ENCODE measurements at regions not wholly inside any gene's neighbourhood (a gene's known extent, or its start where the extent isn't known, plus 50 kb on each side); places are given as distances from the start of the nearest gene placed in this dataset.
A peak's percentile ranks its signal among the peaks of the same experiment; 100 is the strongest.
"Not testable (repeated sequence)": the region's sequence is repeated elsewhere in the genome, so short reads cannot be mapped to it uniquely, and the experiment has no call there.

DNA sequence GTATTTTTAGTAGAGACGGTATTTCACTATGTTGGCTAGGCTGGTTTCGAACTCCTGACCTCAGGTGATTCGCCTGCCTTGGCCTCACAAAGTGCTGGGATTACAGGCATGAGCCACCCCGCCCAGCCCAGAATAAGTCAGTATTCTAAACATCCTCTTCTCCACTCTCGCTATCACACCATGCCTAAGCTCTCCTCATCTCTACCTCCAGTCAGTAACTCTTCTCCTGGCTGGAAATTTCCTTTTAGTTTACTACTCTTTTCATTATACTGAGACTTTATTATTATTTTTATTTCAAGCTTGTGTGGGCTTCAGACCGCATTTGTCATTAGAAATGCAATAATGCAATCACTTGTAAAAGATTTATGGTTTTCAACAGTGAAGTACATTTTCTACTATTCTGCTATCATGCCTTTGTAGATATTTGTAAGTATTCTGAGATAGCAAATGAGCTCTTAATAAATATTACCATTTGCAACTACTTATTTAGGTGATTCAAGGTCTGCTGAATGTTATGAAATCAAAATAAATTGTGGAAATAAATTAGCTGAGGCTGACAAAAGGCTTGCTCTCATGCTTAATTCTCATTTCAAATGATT, 617.3 kb upstream of the GOT2 start:
- Histone ChIP-seq H3K4me3 (ENCODE audit: low read length) (no peak overlapping the region), H3K36me3 (ENCODE audit: control insufficient read depth, low read depth, low read length) (no peaks in the 10 kb centered on the region), H3K9ac (ENCODE audit: low read length) (no peak overlapping the region), H3K27ac (ENCODE audit: low read length) (no peak overlapping the region), H3K4me1 (ENCODE audit: control insufficient read depth, low read depth, low read length) (peaks cover 16% of the 10 kb centered on the region), H3K27me3 (ENCODE audit: control insufficient read depth, insufficient read depth, low read length) (peaks cover 12% of the 10 kb centered on the region), H3K9me3 (ENCODE audit: control insufficient read depth, low read depth, low read length) (no peaks in the 10 kb centered on the region)

DNA sequence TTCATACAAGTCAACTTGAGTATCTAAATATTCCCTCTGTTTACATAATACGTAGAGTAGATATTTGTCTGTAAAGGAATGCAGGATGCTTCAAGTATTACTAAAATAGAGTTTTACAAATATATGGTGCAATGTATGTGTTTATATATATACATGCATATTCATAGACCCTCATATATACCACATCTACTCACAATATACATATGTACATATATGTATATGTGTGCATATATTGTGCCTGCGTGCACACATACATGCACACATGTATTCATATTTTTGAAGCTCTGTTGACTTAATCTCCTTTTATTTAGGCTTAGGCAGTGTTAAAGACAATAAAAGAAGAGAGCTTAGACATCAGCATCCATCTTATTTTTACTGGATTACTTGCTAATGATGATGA, 616.6 kb upstream of the GOT2 start:
- Histone ChIP-seq H3K9ac (ENCODE audit: low read length) (no peak overlapping the region), H3K27ac (ENCODE audit: low read length) (no peak overlapping the region), H3K4me3 (ENCODE audit: low read length) (no peak overlapping the region), H3K27me3 (ENCODE audit: control insufficient read depth, insufficient read depth, low read length) (peaks cover 13% of the 10 kb centered on the region), H3K36me3 (ENCODE audit: control insufficient read depth, low read depth, low read length) (no peaks in the 10 kb centered on the region), H3K9me3 (ENCODE audit: control insufficient read depth, low read depth, low read length) (no peaks in the 10 kb centered on the region), H3K4me1 (ENCODE audit: control insufficient read depth, low read depth, low read length) (peaks cover 9% of the 10 kb centered on the region)

DNA sequence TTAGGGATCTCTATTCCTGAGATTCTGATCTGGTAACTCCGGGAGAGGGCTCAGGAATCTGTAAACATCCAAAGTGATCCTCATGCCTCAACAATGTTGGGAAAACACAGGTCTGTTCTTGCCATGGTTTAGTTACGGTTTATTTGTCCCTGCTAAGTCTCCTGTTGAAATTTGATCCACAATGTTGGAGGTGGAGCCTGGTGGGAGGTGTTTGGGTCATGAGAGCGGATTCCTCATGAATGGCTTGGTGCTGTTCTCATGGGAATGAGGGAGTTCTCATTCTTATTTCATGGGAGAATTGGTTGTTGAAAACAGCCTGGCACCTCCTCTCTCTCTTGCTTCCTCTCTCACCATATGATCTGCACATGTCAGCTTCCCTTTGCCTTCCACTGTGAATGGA, 608.6 kb upstream of the GOT2 start:
- no peaks in the 10 kb centered on the region for H3K9me3 ChIP-seq (ENCODE audit: control insufficient read depth, low read depth, low read length)
- H3K36me3 ChIP-seq (ENCODE audit: control insufficient read depth, low read depth, low read length) = no peaks in the 10 kb centered on the region
- no peak overlapping the region for H3K4me3 ChIP-seq (ENCODE audit: low read length)
- peaks cover 92% of the 10 kb centered on the region for H3K27me3 ChIP-seq (ENCODE audit: control insufficient read depth, insufficient read depth, low read length)
- no peak overlapping the region for H3K9ac ChIP-seq (ENCODE audit: low read length)
- H3K27ac ChIP-seq (ENCODE audit: low read length) = no peak overlapping the region
- H3K4me1 ChIP-seq (ENCODE audit: control insufficient read depth, low read depth, low read length) = peaks cover 13% of the 10 kb centered on the region

DNA sequence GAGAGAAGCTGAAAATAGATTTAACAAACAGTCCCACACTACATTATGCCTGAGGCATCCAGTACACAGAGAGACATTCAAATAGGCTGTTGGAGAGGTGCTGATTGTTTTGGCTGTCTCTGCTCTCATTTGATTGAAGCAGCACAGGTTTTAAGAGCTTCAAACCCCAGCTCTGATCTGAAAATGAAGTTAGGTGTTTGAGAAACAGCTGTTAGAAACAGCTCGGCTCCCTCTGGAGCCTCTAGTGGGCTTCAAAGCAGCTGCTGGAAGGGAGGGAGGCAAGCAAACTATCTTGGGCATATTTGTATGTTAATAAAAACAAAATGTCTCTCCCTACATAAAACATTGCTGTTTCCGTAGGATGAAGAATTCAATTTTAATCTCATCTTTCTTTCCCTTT, 607.3 kb upstream of the GOT2 start:
- Histone ChIP-seq H3K4me3 (ENCODE audit: low read length) (no peak overlapping the region), H3K9ac (ENCODE audit: low read length) (no peak overlapping the region), H3K27me3 (ENCODE audit: control insufficient read depth, insufficient read depth, low read length) (peaks cover 98% of the 10 kb centered on the region), H3K9me3 (ENCODE audit: control insufficient read depth, low read depth, low read length) (no peaks in the 10 kb centered on the region), H3K36me3 (ENCODE audit: control insufficient read depth, low read depth, low read length) (no peaks in the 10 kb centered on the region), H3K4me1 (ENCODE audit: control insufficient read depth, low read depth, low read length) (peaks cover 18% of the 10 kb centered on the region), H3K27ac (ENCODE audit: low read length) (no peak overlapping the region)

DNA sequence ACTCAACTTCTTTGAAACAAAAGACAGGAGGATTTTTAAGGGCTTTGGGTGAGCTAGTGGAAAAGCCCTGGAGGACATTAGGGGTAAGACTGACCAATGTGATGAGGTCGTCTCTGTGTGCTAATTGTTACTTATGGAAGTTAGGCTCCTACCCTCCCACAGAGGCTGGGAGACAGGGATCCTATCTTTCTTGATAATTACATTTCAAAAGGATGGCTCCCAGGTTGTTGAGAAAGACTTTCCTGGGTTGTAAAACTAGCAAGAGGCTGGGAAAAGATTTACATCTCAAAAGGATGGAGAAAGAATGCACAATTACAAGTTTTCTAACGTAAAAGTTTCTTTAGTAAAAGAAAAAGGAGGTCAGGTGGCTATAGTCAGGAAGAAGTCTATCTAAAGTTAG, 605.8 kb upstream of the GOT2 start:
- no peaks in the 10 kb centered on the region for H3K9me3 ChIP-seq (ENCODE audit: control insufficient read depth, low read depth, low read length)
- no peak overlapping the region for H3K4me3 ChIP-seq (ENCODE audit: low read length)
- H3K9ac ChIP-seq (ENCODE audit: low read length) = no peak overlapping the region
- H3K4me1 ChIP-seq (ENCODE audit: control insufficient read depth, low read depth, low read length) = peaks cover 29% of the 10 kb centered on the region
- peaks cover 100% of the 10 kb centered on the region for H3K27me3 ChIP-seq (ENCODE audit: control insufficient read depth, insufficient read depth, low read length)
- H3K27ac ChIP-seq (ENCODE audit: low read length) = no peak overlapping the region
- no peaks in the 10 kb centered on the region for H3K36me3 ChIP-seq (ENCODE audit: control insufficient read depth, low read depth, low read length)

DNA sequence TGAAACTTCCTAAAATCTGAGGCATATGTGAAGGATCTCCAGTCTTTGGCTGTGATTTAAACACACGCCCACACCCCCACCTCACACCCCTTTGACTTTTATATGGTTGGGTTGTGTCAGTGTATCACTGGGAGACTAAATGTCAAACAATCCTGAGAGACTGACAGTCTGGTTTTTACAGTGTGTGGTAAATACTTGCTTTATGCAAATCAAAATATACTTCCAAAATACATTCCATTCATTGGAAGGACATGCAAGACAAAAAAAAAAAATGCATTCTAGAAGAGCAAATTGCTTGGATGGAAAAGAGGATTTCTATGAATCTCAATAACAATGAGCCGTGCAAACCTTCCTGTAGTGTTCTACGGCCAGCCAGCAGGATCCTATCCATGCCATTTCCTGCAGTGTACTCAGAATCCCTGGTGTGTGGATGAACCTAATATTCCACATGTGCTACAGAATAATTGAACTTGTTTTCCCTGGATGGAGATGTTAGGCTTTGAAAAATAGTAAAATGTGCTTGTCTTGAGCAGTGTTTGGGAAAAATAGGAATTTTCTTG, 602.1 kb upstream of the GOT2 start:
- Histone ChIP-seq H3K9me3 (ENCODE audit: control insufficient read depth, low read depth, low read length) (no peaks in the 10 kb centered on the region), H3K27me3 (ENCODE audit: control insufficient read depth, insufficient read depth, low read length) (peaks cover 76% of the 10 kb centered on the region), H3K27ac (ENCODE audit: low read length) (no peak overlapping the region), H3K9ac (ENCODE audit: low read length) (no peak overlapping the region), H3K36me3 (ENCODE audit: control insufficient read depth, low read depth, low read length) (no peaks in the 10 kb centered on the region), H3K4me1 (ENCODE audit: control insufficient read depth, low read depth, low read length) (peaks cover 24% of the 10 kb centered on the region), H3K4me3 (ENCODE audit: low read length) (peak overlapping the region; percentile 5)

DNA sequence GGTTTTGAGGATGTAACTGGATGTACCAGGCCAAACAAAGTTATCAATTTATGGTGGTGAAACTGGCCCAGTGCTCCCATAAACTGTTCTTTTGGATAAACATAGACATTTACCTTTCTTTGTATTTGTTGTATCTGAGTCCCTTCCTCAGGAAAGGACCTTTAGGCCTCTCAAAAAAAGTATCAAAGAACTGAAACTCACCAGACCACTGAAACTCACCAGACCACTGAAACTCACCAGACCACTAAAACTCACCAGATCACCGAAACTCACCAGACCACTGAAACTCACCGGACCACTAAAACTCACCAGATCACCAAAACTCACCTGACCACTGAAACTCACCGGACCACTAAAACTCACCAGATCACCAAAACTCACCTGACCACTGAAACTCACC, 597.6 kb upstream of the GOT2 start:
- H3K27ac ChIP-seq (ENCODE audit: low read length); H3K9me3 ChIP-seq (ENCODE audit: control insufficient read depth, low read depth, low read length); H3K9ac ChIP-seq (ENCODE audit: low read length); H3K36me3 ChIP-seq (ENCODE audit: control insufficient read depth, low read depth, low read length); H3K4me3 ChIP-seq (ENCODE audit: low read length): not testable (repeated sequence)
- H3K27me3 ChIP-seq (ENCODE audit: control insufficient read depth, insufficient read depth, low read length) = peaks cover 32% of the 10 kb centered on the region
- peaks cover 30% of the 10 kb centered on the region for H3K4me1 ChIP-seq (ENCODE audit: control insufficient read depth, low read depth, low read length)

DNA sequence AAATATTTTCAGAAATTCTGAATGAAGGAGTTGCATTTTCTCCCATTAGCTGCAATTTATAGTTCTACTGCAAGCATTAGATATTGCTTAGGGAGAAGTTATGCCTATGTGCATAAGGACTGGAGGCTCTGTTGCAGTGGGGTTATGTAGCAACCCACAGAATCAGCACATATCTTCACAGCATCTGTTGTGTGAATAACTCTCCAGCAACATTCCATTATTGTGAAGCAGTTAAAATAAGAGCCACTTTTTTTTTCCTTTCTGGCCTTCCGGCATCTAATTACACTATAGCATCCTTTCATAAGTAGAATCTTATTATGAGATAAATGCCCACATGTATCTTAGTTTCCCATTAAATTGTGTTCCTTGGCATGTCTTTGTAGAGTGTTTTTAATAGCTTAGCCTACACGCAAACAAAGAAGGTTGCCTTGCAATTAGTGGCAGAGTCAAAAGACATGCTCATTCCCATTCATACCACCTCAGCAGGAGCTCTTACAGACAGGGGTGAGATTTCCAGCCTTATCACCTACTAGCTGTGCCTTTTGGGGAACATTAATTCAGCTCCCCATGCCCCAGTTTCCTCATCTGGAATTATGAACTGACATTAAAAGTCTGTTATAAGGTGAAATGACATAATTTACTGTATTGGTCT, 596.0 kb upstream of the GOT2 start:
- Histone ChIP-seq H3K4me3 (ENCODE audit: low read length) (no peak overlapping the region), H3K27ac (ENCODE audit: low read length) (no peak overlapping the region), H3K9ac (ENCODE audit: low read length) (no peak overlapping the region), H3K4me1 (ENCODE audit: control insufficient read depth, low read depth, low read length) (peaks cover 16% of the 10 kb centered on the region), H3K27me3 (ENCODE audit: control insufficient read depth, insufficient read depth, low read length) (peaks cover 16% of the 10 kb centered on the region), H3K36me3 (ENCODE audit: control insufficient read depth, low read depth, low read length) (no peaks in the 10 kb centered on the region), H3K9me3 (ENCODE audit: control insufficient read depth, low read depth, low read length) (no peaks in the 10 kb centered on the region)

DNA sequence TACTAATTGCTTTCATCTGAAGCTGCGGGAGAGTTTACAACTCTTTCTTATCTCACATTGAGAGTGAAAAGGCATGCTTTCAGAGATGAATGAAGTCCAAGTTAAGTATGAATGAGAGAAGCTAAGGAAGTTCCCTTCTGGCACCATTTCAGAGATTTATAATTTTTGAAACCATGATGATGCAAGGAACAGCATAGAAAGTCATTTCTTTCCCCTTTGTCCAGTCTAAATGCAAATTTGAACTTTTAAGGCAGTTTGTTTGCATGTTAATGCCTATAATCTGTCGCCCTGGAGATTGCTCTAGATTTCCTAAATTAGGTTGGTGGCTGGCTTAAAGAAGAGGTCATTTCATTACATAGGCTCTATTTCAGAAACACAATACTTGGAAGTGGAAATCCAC, 594.8 kb upstream of the GOT2 start:
- Histone ChIP-seq H3K27ac (ENCODE audit: low read length) (no peak overlapping the region), H3K4me3 (ENCODE audit: low read length) (no peak overlapping the region), H3K9ac (ENCODE audit: low read length) (no peak overlapping the region), H3K4me1 (ENCODE audit: control insufficient read depth, low read depth, low read length) (peaks cover 15% of the 10 kb centered on the region), H3K9me3 (ENCODE audit: control insufficient read depth, low read depth, low read length) (no peaks in the 10 kb centered on the region), H3K36me3 (ENCODE audit: control insufficient read depth, low read depth, low read length) (no peaks in the 10 kb centered on the region), H3K27me3 (ENCODE audit: control insufficient read depth, insufficient read depth, low read length) (peaks cover 5% of the 10 kb centered on the region)

DNA sequence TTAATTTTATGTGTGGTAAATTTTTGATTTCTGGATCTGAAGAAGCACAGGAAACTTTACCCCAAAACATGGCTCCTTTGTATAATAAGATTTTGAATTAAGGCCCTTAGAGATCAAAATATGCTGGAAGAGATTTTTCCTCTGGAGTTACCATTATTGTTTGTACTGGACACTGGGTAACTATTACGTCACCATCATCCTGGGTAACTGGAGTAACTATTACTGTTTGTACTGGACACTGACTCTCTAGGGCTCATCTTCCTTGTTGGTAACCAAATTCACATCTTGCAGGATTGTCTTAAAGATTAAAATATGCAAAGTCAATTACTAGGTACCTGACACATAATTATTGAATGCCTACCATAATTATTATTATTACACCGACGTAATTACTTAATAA, 593.8 kb upstream of the GOT2 start:
- Histone ChIP-seq H3K4me3 (ENCODE audit: low read length) (no peak overlapping the region), H3K36me3 (ENCODE audit: control insufficient read depth, low read depth, low read length) (no peaks in the 10 kb centered on the region), H3K9me3 (ENCODE audit: control insufficient read depth, low read depth, low read length) (no peaks in the 10 kb centered on the region), H3K9ac (ENCODE audit: low read length) (no peak overlapping the region), H3K27me3 (ENCODE audit: control insufficient read depth, insufficient read depth, low read length) (peaks cover 5% of the 10 kb centered on the region), H3K4me1 (ENCODE audit: control insufficient read depth, low read depth, low read length) (peaks cover 15% of the 10 kb centered on the region), H3K27ac (ENCODE audit: low read length) (no peak overlapping the region)

DNA sequence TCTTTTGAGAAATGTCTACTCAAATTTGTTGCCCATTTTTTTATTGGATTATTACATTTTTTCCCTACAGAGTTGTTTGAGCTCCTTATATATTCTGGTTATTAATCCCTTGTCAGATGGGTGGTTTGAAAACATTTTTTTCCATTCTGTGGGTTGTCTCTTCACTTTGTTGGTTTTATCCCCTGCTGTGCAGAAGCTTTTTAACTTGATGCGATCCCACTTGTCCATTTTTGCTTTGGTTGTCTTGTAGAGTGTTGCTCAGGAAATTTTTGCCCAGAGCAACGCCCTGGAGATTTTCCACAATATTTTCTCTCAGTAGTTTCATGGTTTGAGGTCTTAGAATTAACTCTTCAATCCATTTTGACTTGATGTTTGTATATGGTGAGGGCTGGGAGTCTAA, 592.8 kb upstream of the GOT2 start:
- H3K27ac ChIP-seq (ENCODE audit: low read length) = no peak overlapping the region
- H3K4me3 ChIP-seq (ENCODE audit: low read length) = no peak overlapping the region
- H3K9ac ChIP-seq (ENCODE audit: low read length) = no peak overlapping the region
- H3K36me3 ChIP-seq (ENCODE audit: control insufficient read depth, low read depth, low read length) = no peaks in the 10 kb centered on the region
- H3K27me3 ChIP-seq (ENCODE audit: control insufficient read depth, insufficient read depth, low read length) = peaks cover 5% of the 10 kb centered on the region
- no peaks in the 10 kb centered on the region for H3K9me3 ChIP-seq (ENCODE audit: control insufficient read depth, low read depth, low read length)
- H3K4me1 ChIP-seq (ENCODE audit: control insufficient read depth, low read depth, low read length) = peaks cover 15% of the 10 kb centered on the region

DNA sequence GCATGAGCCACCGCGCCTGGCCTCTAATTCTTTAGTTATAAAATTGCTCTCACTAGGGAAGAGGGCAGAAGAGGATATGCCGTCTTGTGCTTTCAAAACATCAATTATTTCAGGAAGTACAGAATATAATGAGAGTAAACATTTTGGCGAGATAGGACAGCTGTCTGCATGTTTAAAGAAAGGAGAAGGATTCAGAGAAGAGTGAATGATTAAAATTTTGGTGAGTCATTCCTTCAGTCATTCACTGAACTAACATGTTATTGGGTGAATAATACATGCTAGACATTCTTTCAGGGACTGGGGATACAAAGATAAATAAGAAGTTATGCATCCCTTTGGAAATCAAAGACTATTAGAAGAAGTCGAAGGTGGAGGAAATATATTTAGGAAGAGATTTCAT, 590.3 kb upstream of the GOT2 start:
- Histone ChIP-seq H3K4me1 (ENCODE audit: control insufficient read depth, low read depth, low read length) (peaks cover 10% of the 10 kb centered on the region), H3K27me3 (ENCODE audit: control insufficient read depth, insufficient read depth, low read length) (no peaks in the 10 kb centered on the region), H3K36me3 (ENCODE audit: control insufficient read depth, low read depth, low read length) (no peaks in the 10 kb centered on the region), H3K4me3 (ENCODE audit: low read length) (no peak overlapping the region), H3K27ac (ENCODE audit: low read length) (no peak overlapping the region), H3K9me3 (ENCODE audit: control insufficient read depth, low read depth, low read length) (no peaks in the 10 kb centered on the region), H3K9ac (ENCODE audit: low read length) (no peak overlapping the region)

All from iPS-18a (cell line).